HEK293 (cell line): ENCODE measurements at regions not wholly inside any gene's neighbourhood (a gene's known extent, or its start where the extent isn't known, plus 50 kb on each side); places are given as distances from the start of the nearest gene placed in this dataset.

Experiments used
- CTCF ChIA-PET: fragments of 350-600 bp; formaldehyde crosslinking; extraction: SDS; loops from one replicate; lab custom pipeline; 2021; ENCODE audit warnings: antibody characterized with exemption; lab: Yijun Ruan, JAX
- POLR2A ChIA-PET: fragments of 300-600 bp; formaldehyde crosslinking; extraction: SDS; loops from one replicate; lab custom pipeline; 2020; ENCODE audit warnings: antibody characterized with exemption, inconsistent platforms; lab: Yijun Ruan, JAX
- H3K27ac ChIP-seq: fragments of 200-500 bp; sonication (Bioruptor generic); 2 replicates; pipeline ENCODE4 v1.5.1; 2014; ENCODE audit warnings: low read depth, low read length, control low read depth, inconsistent platforms; ENCODE audit errors: extremely low read depth
- H3K36me3 ChIP-seq, 2 experiments: fragments of 200-500 bp in 1 of 2; sonication (Bioruptor generic) in 1 of 2; 1 replicate in 1 of 2; 2 replicates in 1 of 2; pipeline ENCODE4 v1.5.1; 2014 to 2017; ENCODE audit warnings: inconsistent platforms in 2 of 2, low read length in 2 of 2; ENCODE audit not compliant: control insufficient read depth in 2 of 2, insufficient read depth in 1 of 2
- H3K4me1 ChIP-seq: fragments of 200-500 bp; sonication (Bioruptor generic); 2 replicates; pipeline ENCODE4 v1.5.1; 2014; ENCODE audit warnings: mild to moderate bottlenecking, low read length, inconsistent platforms; ENCODE audit not compliant: control insufficient read depth, insufficient read depth
- H3K4me3 ChIP-seq: 2 replicates; pipeline ENCODE4 v1.5.1; 2011; ENCODE audit warnings: low read depth, mild to moderate bottlenecking, control low read depth, low read length, moderate library complexity
- H3K9me3 ChIP-seq: fragments of 200-500 bp; sonication (Bioruptor generic); 2 replicates; pipeline ENCODE4 v1.5.1; 2014; ENCODE audit warnings: low read depth, low read length, inconsistent platforms; ENCODE audit not compliant: control insufficient read depth, insufficient read depth
- INSM2 ChIP-seq: fragments of 450-650 bp; formaldehyde crosslinking; IDR thresholded peaks from 2 replicates; pipeline ENCODE4 v1.5.1; 2016; ENCODE audit warnings: missing biosample characterization, missing genetic modification characterization
- KLF17 ChIP-seq: fragments of 450-650 bp; formaldehyde crosslinking; IDR thresholded peaks from 2 replicates; pipeline ENCODE4 v1.5.1; 2016; ENCODE audit warnings: missing biosample characterization, missing genetic modification characterization
- KLF9 ChIP-seq: fragments of 450-650 bp; formaldehyde crosslinking; IDR thresholded peaks from 2 replicates; pipeline ENCODE4 v1.5.1; 2016; ENCODE audit warnings: missing biosample characterization, missing genetic modification characterization, low read depth
- OSR2 ChIP-seq: fragments of 450-650 bp; formaldehyde crosslinking; IDR thresholded peaks from 2 replicates; pipeline ENCODE4 v1.5.1; 2016; ENCODE audit warnings: missing biosample characterization, missing genetic modification characterization
- ZBTB26 ChIP-seq: fragments of 450-650 bp; formaldehyde crosslinking; optimal IDR thresholded peaks from 2 replicates; pipeline ENCODE3; 2016; ENCODE audit warnings: missing biosample characterization, mild to moderate bottlenecking, missing genetic modification characterization
- ZNF114 ChIP-seq: fragments of 450-650 bp; formaldehyde crosslinking; IDR thresholded peaks from 2 replicates; pipeline ENCODE4 v1.5.0; 2017; ENCODE audit warnings: missing biosample characterization, missing genetic modification characterization
- ZNF148 ChIP-seq: fragments of 450-650 bp; formaldehyde crosslinking; IDR thresholded peaks from 2 replicates; pipeline ENCODE4 v1.5.0; 2017; ENCODE audit warnings: missing biosample characterization, missing genetic modification characterization, borderline replicate concordance
- ZNF211 ChIP-seq: fragments of 450-650 bp; formaldehyde crosslinking; IDR thresholded peaks from 2 replicates; pipeline ENCODE4 v1.5.1; 2016; ENCODE audit warnings: low read depth, missing biosample characterization, missing genetic modification characterization
- ZNF248 ChIP-seq: fragments of 450-650 bp; formaldehyde crosslinking; IDR thresholded peaks from 2 replicates; pipeline ENCODE4 v1.5.1; 2017; ENCODE audit warnings: missing biosample characterization, missing genetic modification characterization
- ZNF292 ChIP-seq: fragments of 450-650 bp; formaldehyde crosslinking; IDR thresholded peaks from 2 replicates; pipeline ENCODE4 v1.5.1; 2016; ENCODE audit warnings: low read depth, missing biosample characterization, missing genetic modification characterization, borderline replicate concordance
- ZNF398 ChIP-seq: fragments of 450-650 bp; formaldehyde crosslinking; IDR thresholded peaks from 2 replicates; pipeline ENCODE4 v1.5.1; 2017; ENCODE audit warnings: missing biosample characterization, missing genetic modification characterization
- ZNF521 ChIP-seq: fragments of 450-650 bp; formaldehyde crosslinking; IDR thresholded peaks from 2 replicates; pipeline ENCODE4 v1.5.1; 2017; ENCODE audit warnings: missing biosample characterization, mild to moderate bottlenecking, missing genetic modification characterization
- ZNF555 ChIP-seq: fragments of 450-650 bp; formaldehyde crosslinking; conservative IDR thresholded peaks from 2 replicates; pipeline ENCODE4 v1.5.1; 2017; ENCODE audit warnings: missing biosample characterization, mild to moderate bottlenecking, missing genetic modification characterization, inconsistent platforms
- ZNF580 ChIP-seq: fragments of 450-650 bp; formaldehyde crosslinking; IDR thresholded peaks from 2 replicates; pipeline ENCODE4 v1.5.1; 2016; ENCODE audit warnings: missing biosample characterization, missing genetic modification characterization
- ZNF596 ChIP-seq: fragments of 450-650 bp; IDR thresholded peaks from 2 replicates; pipeline ENCODE4 v1.5.0; 2018; ENCODE audit warnings: missing biosample characterization, mild to moderate bottlenecking, missing genetic modification characterization, moderate library complexity
- ZNF692 ChIP-seq: fragments of 450-650 bp; formaldehyde crosslinking; IDR thresholded peaks from 2 replicates; pipeline ENCODE4 v1.5.1; 2016; ENCODE audit warnings: missing biosample characterization, missing genetic modification characterization
- ZNF785 ChIP-seq: fragments of 450-650 bp; formaldehyde crosslinking; IDR thresholded peaks from 2 replicates; pipeline ENCODE4 v1.5.1; 2016; ENCODE audit warnings: missing biosample characterization, missing genetic modification characterization

GRCh38 chr15:94098921-94099573 is 132.3 kb upstream of the MCTP2 start (continued):
- no peak for TF ChIP-seq ZNF148 (tag by site-specific recombination)

GRCh38 chr15:94097552-94097951 is 133.8 kb upstream of the MCTP2 start:
- TF ChIP-seq KLF17 (tag by site-specific recombination), result no peak
- TF ChIP-seq ZNF114 (tag by site-specific recombination), result no peak
- TF ChIP-seq ZNF521, result no peak
- TF ChIP-seq ZBTB26 (tag by site-specific recombination), result no peak
- TF ChIP-seq ZNF248 (tag by site-specific recombination), result no peak
- no peak for TF ChIP-seq ZNF555 (tag by site-specific recombination)
- no peak for TF ChIP-seq INSM2 (tag by site-specific recombination)
- no peak for TF ChIP-seq ZNF211 (tag by site-specific recombination)
- TF ChIP-seq ZNF148 (tag by site-specific recombination), result no peak
- TF ChIP-seq ZNF596 (tag by site-specific recombination), result no peak
- H3K27ac ChIP-seq, result no peak overlapping the region
- no peaks in the 10 kb centered on the region for H3K9me3 ChIP-seq
- CTCF ChIA-PET, result interaction anchor here (0.6 to 1.3 kb wide), 4 partner anchors 22 to 1067 kb away, joined by 3 to 9 read pairs (median 4); no protein-coding TSS in a partner anchor
- no peaks in the 10 kb centered on the region for H3K36me3 ChIP-seq
- no peaks in the 10 kb centered on the region for H3K4me1 ChIP-seq
- no peak overlapping the region for H3K4me3 ChIP-seq
- POLR2A ChIA-PET, result no interaction called here

GRCh38 chr15:94094310-94094709 is 137.1 kb upstream of the MCTP2 start:
- TF ChIP-seq ZNF398 (tag by site-specific recombination), result no peak
- TF ChIP-seq ZNF692, result no peak
- TF ChIP-seq ZNF785 (tag by site-specific recombination), result no peak
- no peak for TF ChIP-seq ZNF580 (tag by site-specific recombination)
- TF ChIP-seq ZNF292 (tag by site-specific recombination), result no peak
- no peak for TF ChIP-seq OSR2
- no peak for TF ChIP-seq KLF9 (tag by site-specific recombination)
- Histone ChIP-seq H3K4me3 (no peak overlapping the region), H3K9me3 (no peaks in the 10 kb centered on the region), H3K36me3 (no peaks in the 10 kb centered on the region), H3K4me1 (no peaks in the 10 kb centered on the region), H3K27ac (no peak overlapping the region)
- POLR2A ChIA-PET, result no interaction called here
- CTCF ChIA-PET, result interaction anchor here (0.8 kb wide), 1 partner anchor 1006 kb away, joined by 5 read pairs; the partner anchor contains the start of gene RGMA
